ENCODE measurements at regions not wholly inside any gene's neighbourhood (a gene's known extent, or its start where the extent isn't known, plus 50 kb on each side); places are given as distances from the start of the nearest gene placed in this dataset.
"Not testable (repeated sequence)": the region's sequence is repeated elsewhere in the genome, so short reads cannot be mapped to it uniquely, and the experiment has no call there.

- DNase-seq: not testable (repeated sequence)
Observed at GRCh38 chr3:125697979-125698640, 102.8 kb upstream of the OSBPL11 start.

GRCh38 chr3:125715651-125716050 is 120.4 kb upstream of the OSBPL11 start:
- DNase-seq: no peak

DNA sequence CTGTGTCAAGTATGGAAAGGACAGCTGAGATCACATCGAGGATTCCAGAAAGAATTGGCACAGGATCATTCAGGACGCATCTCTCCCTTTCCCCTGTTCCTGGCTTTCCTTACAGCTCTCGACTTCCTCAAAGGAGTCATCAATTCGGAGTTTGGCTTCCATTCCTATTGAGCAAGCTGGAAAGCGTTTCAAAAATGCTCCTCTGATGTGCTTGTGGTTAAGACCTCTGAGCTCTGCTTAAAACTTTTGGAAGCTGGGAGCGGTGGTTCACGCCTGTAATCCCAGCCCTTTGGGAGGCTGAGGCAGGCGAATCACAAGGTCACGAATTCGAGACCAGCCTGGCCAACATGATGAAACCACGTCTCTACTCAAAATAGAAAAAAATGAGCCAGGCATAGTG is 136.9 kb upstream of the OSBPL11 start:
- not testable (repeated sequence) for DNase-seq

GRCh38 chr3:125741991-125742718 is 146.9 kb upstream of the OSBPL11 start:
- DNase-seq: not testable (repeated sequence)

DNA sequence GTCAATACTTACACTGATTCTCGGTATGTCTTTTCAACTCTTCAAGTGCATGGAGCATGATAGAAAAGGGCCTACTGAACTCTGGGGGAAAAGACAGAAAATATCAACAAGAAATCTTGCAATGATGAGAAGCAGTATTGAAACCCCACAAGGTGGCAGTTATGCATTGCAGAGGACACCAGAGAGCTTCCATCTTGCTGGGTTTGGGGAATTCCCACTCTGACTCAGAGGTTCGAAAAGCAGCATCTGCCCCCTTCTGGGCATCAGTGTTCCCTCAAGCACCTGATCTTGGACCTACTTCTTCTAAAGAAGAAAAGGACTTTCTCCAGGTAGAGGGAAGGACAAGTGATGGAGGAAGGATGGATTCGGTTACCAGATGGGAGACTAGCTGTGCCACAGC is 147.5 kb upstream of the OSBPL11 start:
- DNase-seq: not testable (repeated sequence)

DNA sequence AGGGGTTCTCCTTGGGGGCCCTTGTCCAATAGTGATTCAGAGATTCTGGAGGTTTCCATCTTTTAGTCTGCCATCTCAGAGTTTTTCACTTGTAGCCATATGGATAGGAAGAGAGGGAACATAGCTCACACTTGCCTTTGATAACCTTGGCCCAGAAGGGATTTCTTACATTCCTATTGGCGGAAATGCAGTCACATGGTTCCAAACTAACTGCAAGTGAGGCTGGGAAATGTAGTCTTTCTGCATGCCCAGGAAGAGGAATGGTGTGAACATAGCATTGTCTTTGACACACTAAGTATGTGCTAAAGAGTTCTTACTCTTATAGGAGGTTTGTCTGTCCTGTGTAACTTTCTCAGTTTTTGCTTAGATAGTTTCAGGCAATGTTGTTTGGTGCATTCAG is 161.8 kb upstream of the OSBPL11 start:
- DNase-seq: not testable (repeated sequence)

DNA sequence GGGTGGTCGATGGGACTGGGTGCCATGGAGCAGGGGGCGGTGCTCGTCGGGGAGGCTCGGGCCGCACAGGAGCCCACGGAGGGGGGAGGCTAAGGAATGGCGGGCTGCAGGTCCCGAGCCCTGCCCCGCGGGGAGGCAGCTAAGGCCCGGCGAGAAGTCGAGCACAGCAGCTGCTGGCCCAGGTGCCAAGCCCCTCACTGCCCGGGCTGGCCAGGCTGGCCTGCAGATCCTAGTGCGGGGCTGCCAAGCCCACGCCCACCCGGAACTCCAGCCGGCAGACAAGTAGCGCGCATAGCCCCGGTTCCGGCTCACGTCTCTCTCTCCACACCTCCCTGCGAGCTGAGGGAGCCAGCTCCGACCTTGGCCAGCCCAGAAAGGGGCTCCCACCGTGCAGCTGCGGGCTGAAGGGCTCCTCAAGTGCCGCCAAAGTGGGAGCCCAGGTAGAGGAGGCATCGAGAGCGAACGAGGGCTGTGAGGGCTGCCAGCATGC is 163.4 kb upstream of the OSBPL11 start:
- not testable (repeated sequence) for DNase-seq

GRCh38 chr3:125762601-125763000 is 167.3 kb upstream of the OSBPL11 start:
- not testable (repeated sequence) for DNase-seq

DNA sequence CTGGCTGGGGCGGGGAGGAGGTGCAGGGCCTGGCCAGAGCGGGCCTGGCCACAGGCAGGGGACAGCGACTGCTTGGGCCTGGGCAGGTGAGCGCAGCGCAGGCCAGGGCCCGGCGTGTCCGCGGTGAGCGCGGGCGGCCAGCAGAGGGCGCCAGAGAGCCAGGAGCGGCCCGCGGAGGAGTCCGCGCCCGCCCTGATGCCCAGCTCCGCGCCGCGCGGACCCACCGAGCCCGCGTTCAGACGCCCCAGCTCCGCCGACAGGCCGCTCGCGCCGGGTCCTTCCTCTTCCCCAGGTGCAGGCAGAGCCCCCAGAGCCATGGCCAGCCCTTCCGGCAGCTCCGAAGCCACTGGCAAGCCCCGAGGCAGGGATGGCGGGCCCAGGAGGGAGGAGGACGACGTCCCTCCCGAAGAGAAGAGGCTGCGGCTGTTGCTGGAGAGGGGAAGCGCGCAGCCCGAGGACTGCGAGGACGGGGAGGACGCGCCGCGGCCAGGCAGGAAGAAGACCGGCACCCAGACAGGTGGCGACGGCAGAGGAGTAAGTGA is 171.1 kb upstream of the OSBPL11 start:
- peak; percentile 60 for DNase-seq

DNA sequence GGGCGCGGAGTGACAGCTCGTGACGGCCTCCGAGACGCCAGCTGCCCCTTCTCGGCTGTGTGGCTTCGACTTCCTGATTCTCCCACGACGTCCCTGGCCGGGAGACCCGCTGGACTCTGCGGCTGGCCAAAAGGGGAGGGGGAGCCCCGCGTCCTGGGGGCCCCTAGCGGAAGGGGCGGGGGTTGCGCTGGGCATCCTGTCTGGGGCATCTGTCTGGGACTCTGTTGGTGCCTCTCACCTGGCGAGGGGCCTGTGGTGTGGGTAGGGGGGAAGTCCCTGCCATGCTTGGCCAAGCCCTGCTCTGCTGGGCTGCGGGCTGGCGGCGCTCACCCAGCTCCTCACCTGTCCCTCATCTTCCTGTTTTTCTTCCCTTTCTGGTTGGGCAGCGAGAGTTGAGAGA is 171.6 kb upstream of the OSBPL11 start:
- DNase-seq: not testable (repeated sequence)

- no peak for DNase-seq
Observed at GRCh38 chr3:125767641-125768040, 172.3 kb upstream of the OSBPL11 start.

- DNase-seq: not testable (repeated sequence)
Observed at GRCh38 chr3:125768821-125769220, 173.5 kb upstream of the OSBPL11 start.

- not testable (repeated sequence) for DNase-seq
Observed at GRCh38 chr3:125771506-125771905, 176.2 kb upstream of the OSBPL11 start.

DNA sequence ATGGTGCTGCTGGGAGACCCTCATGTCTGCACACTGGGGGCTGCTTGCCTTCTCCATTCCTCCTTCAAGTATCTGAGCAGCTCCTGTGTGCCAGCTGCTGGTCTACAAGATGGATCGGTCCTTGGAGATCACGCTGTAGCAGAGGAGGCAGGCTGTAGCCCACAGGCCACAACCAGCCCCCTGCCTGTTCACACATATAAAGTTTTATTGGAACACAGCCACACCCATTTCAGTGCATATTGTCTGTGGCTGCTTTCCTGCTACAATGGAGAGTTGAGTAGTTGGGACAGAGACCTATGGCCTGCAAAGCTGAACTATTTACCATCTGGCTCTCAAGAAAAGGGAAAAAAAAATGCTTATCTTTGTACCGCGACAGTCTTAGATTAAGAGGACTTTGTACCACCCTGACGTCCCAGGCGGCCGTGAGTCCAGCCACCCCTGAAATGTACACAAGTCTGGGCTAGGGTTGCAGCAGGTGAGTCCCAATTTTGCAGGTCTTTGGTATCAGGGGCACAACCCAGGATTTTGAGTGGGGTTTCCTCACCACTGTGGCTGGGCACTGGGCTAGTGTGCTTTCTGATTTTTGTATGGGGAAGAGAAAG is 179.2 kb upstream of the OSBPL11 start:
- not testable (repeated sequence) for DNase-seq

DNA sequence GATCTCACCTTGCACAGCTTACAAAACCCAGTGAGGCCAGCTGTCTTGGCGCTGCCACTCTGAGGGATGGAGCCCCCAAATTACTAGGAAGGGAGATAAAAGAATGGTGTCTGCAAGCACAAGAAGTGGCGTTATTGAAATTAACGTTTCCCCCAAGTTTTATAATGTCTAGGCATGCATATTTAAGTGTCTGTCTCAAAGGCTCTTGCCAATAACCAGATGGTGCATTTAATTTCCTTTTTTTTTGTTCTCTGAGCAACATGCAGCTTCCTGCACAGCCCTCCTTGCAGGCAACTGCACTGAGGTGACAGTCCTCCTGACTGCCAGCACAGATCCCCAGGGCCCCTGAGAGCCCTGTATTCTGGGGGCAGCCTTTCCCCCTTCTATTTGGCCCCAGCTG is 179.8 kb upstream of the OSBPL11 start:
- not testable (repeated sequence) for DNase-seq

DNA sequence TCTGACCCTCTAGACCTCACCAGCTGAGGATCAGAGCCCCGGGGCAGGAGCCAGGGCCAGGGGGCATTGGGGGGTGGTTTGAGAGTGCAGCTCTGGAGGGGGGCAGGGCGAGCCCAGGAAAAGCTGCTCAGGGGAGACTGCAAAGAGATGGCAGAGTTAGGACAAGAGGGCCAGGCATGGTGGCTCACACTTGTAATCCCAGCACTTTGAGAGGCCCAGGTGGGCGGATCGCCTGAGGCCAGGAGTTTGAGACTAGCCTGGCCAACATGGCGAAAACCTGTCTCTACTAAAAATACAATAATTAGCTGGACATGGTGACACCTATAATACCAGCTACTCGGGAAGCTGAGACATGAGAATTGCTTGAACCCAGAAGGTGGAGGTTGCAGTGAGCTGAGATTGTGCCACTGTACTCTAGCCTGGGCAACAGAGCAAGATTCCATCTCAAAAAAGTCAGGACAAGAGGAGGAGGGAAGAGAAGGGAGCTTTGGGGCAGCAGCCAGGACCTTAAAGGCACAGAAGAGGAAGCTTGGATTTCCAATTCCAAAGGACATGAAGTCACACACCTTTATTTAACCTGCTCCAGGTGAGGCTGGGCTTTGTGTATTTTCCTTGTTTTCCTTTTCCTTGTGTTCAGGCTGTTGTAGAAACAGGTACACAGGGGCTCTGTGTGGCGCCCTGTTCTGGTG is 180.5 kb upstream of the OSBPL11 start:
- DNase-seq: not testable (repeated sequence)

DNA sequence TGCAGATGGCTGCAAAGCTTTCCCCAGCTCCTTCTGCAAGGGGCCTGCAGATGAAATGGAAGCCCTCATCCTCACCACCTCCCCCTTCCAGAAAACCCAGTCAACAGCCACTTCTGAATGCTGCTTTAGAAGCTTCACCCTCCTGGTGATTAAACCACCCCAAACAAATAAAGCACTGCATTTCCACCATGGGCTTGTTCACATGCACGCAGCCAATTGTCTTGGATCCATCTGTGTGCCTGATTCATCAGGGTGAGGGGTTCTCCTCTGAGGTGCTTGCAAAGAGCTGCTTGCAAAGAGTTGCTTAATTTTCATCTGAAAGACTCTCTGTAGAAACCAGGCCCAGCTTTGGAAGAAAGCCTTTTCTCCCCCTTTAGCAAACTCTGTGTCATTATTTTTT is 184.0 kb upstream of the OSBPL11 start:
- DNase-seq: not testable (repeated sequence)

GRCh38 chr3:125779918-125780317 is 184.6 kb upstream of the OSBPL11 start:
- DNase-seq: not testable (repeated sequence)

GRCh38 chr3:125781678-125782077 is 186.4 kb upstream of the OSBPL11 start:
- not testable (repeated sequence) for DNase-seq

- not testable (repeated sequence) for DNase-seq
Observed at GRCh38 chr3:125790312-125790711, 178.7 kb upstream of the ROPN1B start.

DNA sequence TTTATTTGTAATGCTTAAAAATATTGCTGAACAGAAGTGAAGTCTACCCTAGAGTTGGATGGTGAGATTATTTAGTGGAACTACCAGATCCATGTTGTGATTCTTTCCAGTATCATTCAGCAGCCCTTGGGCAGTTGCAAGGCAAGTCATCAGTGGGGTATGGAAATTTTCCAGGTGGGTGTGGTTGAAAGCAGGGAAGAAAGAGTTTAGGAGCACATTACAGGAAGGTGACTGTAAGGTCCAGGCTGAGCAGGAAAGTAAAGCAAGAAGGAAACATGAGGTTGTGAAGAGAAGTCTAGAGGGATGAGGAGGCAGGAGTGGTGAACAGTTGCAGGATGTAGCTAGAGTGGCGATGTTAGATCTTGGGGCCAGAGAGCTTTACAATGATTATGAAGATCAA is 178.0 kb upstream of the ROPN1B start:
- DNase-seq: not testable (repeated sequence)

GRCh38 chr3:125810010-125810409 is 159.0 kb upstream of the ROPN1B start:
- DNase-seq: not testable (repeated sequence)

GRCh38 chr3:125822175-125822574 is 146.8 kb upstream of the ROPN1B start:
- not testable (repeated sequence) for DNase-seq

Measured in right hindlimb (tissue), 1 donor.